Hepatocyte (in vitro differentiated cells): ENCODE measurements at regions not wholly inside any gene's neighbourhood (a gene's known extent, or its start where the extent isn't known, plus 50 kb on each side); places are given as distances from the start of the nearest gene placed in this dataset.

ENCODE experiments used
- EZH2 ChIP-seq: fragments of 200-600 bp; sonication (generic); IDR thresholded peaks from 2 replicates; pipeline ENCODE4 v1.6.1; 2016; ENCODE audit warnings: antibody characterized with exemption, mild to moderate bottlenecking, borderline replicate concordance
- EZH2phosphoT487 ChIP-seq: fragments of 200-600 bp; sonication (generic); IDR thresholded peaks from one replicate; pipeline ENCODE4 v1.6.1; 2018; ENCODE audit warnings: antibody characterized with exemption, mild to moderate bottlenecking, low read depth, moderate library complexity; ENCODE audit not compliant: unreplicated experiment, severe bottlenecking
- TF ChIP-seq, protein P1 (sequence below): fragments of 200-600 bp; sonication (generic); IDR thresholded peaks from 2 replicates; pipeline ENCODE4 v1.5.1; 2016; ENCODE audit warnings: antibody characterized with exemption, mild to moderate bottlenecking; ENCODE audit not compliant: poor library complexity

DNA sequence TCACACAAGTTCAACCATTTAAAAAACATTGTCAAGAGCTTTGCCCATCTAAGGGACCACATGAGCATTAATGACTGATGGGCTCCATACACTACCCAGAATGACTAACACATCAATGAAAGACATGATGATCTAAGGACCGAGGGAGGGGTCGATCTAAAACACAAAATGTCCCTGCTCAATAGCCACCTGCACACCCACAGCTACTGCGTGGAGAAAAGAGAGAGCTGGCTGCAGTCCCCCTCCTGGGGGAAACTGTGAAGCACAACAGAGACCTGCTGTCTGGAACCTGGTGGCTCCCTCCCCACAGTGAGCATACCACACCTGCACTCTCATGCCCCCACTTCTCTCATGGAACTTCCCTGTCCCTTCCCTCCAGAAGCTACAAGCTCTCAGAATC is 130.1 kb upstream of the ERG start:
- TF ChIP-seq, protein P1, sequence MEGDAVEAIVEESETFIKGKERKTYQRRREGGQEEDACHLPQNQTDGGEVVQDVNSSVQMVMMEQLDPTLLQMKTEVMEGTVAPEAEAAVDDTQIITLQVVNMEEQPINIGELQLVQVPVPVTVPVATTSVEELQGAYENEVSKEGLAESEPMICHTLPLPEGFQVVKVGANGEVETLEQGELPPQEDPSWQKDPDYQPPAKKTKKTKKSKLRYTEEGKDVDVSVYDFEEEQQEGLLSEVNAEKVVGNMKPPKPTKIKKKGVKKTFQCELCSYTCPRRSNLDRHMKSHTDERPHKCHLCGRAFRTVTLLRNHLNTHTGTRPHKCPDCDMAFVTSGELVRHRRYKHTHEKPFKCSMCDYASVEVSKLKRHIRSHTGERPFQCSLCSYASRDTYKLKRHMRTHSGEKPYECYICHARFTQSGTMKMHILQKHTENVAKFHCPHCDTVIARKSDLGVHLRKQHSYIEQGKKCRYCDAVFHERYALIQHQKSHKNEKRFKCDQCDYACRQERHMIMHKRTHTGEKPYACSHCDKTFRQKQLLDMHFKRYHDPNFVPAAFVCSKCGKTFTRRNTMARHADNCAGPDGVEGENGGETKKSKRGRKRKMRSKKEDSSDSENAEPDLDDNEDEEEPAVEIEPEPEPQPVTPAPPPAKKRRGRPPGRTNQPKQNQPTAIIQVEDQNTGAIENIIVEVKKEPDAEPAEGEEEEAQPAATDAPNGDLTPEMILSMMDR, result no peak
- TF ChIP-seq EZH2, result no peak
- TF ChIP-seq EZH2phosphoT487, result no peak
